CD1c-positive myeloid dendritic cell (primary cell): ENCODE measurements at regions not wholly inside any gene's neighbourhood (a gene's known extent, or its start where the extent isn't known, plus 50 kb on each side); places are given as distances from the start of the nearest gene placed in this dataset.

Source experiments
- DNase-seq: peaks from one replicate; pipeline ENCODE4 v3.0.0-alpha.2; 2016; ENCODE audit errors: extremely low spot score

GRCh38 chr15:62940755-62941361 is 101.7 kb upstream of the TPM1 start:
- DNase-seq: peak; percentile 86

- no peak for DNase-seq
These were observed 100.8 kb upstream of the TPM1 start for GRCh38 chr15:62941699-62942098.

- no peak for DNase-seq
These were observed 100.1 kb upstream of the TPM1 start for GRCh38 chr15:62942428-62942827.

- no peak for DNase-seq
These were observed 97.5 kb upstream of the TPM1 start for GRCh38 chr15:62945063-62945462.

DNA sequence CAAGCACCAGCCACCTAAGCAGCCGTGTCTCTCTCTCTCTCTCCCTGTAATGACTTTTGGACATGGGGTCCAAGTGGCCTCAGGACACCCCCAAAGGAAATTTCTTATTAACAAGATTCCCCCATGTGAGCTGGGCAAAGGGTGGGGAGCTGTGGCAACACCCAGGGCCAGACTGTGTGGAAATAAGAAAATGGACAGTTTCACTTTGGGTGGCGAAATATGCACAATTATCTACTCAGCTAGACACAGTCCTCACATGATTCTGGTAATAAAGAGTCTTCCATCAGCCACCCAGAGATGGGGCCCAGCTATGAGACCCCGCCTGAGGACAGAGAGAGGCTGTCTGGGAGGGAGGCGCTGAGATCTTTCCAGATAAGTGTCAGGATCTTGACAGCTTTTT is 96.8 kb upstream of the TPM1 start:
- DNase-seq: no peak

GRCh38 chr15:62946940-62947339 is 95.6 kb upstream of the TPM1 start:
- DNase-seq: no peak

GRCh38 chr15:62950462-62950931 is 92.0 kb upstream of the TPM1 start:
- DNase-seq: no peak

GRCh38 chr15:62951481-62951880 is 91.1 kb upstream of the TPM1 start:
- DNase-seq: no peak

DNA sequence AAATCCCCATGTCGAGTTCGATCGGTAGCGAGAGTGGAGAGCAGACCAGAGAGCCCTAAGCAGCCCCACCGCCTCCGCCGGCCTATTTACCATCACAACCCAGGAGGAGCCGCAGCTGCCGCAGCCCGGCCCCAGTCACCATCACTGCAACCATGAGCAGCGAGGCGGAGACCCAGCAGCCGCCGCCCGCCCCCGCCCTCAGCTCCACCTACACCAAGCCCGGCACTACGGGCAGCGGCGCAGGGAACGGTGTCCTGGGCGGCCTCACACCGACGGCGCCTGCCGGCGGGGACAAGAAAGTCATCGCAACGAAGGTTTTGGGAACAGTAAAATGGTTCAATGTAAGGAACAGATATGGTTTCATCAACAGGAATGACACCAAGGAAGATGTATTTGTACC is 89.5 kb upstream of the TPM1 start:
- DNase-seq: no peak

GRCh38 chr15:62953496-62954045 is 89.0 kb upstream of the TPM1 start:
- no peak for DNase-seq

- no peak for DNase-seq
These were observed 85.4 kb upstream of the TPM1 start for GRCh38 chr15:62957130-62957529.

GRCh38 chr15:62958528-62959363 is 83.8 kb upstream of the TPM1 start:
- DNase-seq: no peak

DNA sequence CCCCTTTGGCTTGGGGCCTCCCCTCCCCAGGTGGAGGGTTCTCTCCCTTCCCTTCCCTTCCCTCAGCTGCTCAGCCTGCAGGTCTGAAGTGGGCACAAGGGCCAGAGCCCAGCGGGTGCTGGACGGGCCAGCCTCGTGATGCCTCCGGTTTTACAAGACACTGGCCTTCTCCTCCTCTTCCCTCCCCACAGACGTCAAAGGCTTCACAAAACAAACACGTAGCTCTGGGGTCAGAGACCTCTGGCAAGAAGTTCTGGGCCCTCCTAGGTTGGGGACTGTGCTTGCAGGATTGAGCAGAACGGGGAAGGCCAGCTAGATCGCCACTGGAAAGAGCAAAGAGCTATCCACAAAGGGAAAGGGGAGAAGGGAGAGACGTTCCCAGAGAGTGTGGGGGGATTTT is 81.4 kb upstream of the TPM1 start:
- no peak for DNase-seq

DNA sequence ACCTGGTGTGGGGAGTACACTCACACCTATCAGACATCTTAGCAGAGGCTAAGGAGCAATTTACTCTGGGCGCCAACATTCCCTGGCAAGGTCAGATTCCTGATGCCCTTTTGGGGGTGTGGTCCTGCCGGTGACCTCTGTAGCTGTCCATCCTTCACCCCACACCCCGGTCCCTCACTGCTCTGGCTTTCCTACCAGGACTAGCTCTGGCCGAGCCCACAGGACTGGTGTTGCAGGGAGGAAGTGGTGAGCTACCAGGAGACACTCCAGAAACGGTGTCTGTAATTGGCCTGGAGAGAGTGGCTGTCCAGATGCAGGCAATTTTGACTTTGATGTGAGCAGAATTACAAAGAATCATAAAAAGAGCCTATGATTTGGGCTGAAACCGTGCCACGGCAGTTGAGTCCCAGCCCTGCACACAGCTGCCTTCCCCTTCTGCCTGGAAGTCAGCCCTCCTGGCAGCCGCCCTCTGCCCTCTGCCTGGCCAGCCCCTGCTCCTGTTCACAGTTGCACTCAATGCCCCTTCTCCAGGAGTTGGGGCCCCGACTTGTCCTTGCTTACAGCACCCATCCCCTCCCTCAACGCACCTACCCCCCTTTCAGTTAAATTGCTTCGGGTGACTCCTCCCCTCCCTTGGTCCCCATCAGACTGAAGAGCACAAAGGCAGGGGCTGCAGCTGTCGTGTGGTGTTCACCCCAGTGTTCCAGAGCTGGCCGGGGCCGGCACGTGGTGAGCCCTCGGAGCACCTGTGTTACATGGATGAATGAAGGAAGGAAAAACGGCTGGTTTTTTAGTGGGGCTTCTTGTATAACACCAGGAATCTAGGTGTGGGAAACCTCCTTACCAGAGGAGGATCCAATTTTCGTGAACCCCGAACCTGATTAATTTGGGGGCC is 80.2 kb upstream of the TPM1 start:
- DNase-seq: no peak

DNA sequence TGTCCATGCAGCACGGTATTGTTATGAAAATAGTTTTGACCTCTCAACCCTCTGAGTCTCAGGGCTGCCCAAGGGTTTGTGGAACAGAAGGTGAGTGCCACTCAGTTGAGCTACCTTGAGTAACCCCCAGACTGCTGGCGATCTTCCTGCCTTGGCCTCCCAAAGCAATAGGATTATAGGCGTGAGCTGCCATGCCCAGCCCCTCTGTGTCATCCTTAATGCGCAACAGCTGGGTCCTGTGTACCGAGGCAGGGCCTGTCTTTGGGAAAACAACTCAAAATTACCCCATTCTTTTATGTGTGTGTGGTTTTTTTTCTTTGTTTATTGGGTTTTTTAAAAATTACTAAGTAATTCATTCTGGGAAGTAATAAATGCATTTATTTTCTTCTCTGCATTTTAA is 78.3 kb upstream of the TPM1 start:
- no peak for DNase-seq

DNA sequence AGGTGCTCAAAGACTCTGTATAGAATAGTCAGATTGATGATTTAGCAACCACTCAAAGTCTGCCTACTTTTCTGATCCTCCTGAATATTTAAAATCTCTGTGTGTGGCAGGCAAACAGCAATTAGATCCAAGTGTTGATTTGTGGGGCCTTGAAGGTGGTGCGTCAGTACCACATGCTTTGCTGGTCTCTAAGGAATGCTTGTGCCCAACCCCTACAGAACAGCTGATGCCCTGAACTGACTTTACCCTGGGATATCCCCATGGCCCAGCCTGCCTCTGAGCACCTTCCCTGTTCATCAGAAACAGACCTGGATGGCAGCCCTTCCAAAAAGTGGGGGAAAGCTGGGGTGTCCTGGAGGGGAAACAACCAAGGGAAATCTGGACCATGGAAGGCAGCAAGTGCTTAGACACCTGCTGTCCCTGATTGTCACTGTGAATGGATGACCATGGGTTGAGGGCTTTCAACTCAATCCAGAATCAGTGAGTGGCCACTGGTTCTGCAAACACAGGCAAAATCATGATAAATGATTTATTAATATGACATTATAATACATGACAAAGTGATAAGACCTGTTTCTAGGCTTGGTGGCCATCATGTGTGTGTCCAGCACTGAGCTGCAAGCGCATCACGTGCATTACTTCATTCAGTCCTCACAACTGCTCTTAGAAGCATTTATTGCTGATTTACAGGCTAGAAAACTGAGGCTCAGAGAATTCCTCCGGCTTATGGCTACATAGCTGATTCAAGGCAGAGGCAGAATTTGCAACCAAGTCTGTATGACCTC is 76.1 kb upstream of the TPM1 start:
- no peak for DNase-seq

- DNase-seq: no peak
These were observed 73.8 kb upstream of the TPM1 start for GRCh38 chr15:62968699-62969098.

GRCh38 chr15:62969442-62970089 is 73.0 kb upstream of the TPM1 start:
- DNase-seq: peak; percentile 2

GRCh38 chr15:62972814-62973213 is 69.7 kb upstream of the TPM1 start:
- DNase-seq: no peak

GRCh38 chr15:62975515-62975914 is 67.0 kb upstream of the TPM1 start:
- no peak for DNase-seq
